NCI-H2107 treated with DMSO at 0.1 percent for 48 hours (cell line): ENCODE measurements at regions not wholly inside any gene's neighbourhood (a gene's known extent, or its start where the extent isn't known, plus 50 kb on each side); places are given as distances from the start of the nearest gene placed in this dataset.

Source experiments
- DNase-seq: peaks from one replicate; lab custom pipeline; 2025; ENCODE audit not compliant: unreplicated experiment; lab: John Stamatoyannopoulos, UW

DNA sequence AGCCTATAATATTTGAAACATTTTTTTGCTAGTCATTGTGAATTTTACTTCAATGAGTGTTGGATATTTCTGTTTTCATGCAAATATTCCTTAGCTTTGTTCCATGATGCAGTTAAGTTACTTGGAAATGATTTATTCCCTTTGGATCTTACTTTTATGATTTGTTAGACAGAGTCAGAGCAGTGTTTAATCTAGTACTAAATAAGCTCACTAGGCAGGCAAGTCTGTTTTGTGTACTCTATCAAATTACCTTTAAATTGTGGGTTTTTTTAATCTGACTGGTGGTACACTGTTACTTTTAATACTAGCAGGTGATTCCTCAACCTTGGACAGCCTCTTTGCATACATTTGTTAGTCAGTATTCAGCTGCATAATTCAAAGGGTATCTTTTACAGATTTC is 173.3 kb upstream of the MBNL1 start:
- no peak for DNase-seq

DNA sequence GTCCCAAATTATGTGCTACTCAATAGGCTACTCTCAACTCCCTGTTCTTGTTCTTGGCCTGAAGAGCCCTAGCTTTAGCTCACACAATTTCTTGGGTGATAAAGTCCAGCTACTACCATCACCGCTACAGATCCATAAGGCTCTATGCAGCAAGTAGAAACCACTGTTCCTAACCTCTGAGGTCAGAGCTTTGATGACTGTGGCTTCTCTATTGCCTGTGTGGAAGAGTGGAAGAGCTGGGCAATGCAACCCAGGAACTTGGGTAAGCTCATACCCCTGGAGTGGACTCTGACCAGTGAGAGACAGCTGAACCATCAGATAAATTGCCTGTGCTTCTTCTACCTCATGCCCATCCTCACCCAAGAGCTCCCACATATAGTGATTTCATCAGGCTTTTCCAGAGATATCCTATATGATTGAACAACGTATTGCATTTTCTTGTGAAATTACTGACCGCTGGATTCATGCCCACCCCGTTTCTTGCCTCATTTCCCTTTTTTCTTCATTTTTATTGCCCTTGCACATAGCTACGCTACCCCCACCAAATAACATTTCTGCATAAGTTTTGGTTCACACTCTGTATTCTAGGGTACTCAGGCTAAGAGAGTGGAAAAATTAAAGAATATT is 172.3 kb upstream of the MBNL1 start:
- no peak for DNase-seq

DNA sequence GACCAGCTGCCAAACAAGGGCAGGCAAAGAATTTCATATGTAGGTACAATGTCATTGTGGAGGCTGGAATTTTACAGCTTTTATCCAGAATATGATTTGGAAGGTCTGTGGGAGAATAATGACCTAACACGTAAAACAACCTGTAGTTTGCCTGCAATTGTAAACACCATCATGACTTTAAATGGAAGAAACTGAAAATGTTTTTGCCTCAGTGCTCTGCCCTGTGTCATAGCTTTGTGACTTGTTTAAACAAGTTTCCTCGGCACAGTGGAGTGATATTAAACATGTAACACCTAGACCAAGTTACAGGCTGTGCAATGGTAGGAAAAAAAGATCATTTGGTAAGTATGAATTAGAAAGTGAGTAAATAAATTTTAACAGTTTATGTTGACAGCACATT is 171.6 kb upstream of the MBNL1 start:
- no peak for DNase-seq

DNA sequence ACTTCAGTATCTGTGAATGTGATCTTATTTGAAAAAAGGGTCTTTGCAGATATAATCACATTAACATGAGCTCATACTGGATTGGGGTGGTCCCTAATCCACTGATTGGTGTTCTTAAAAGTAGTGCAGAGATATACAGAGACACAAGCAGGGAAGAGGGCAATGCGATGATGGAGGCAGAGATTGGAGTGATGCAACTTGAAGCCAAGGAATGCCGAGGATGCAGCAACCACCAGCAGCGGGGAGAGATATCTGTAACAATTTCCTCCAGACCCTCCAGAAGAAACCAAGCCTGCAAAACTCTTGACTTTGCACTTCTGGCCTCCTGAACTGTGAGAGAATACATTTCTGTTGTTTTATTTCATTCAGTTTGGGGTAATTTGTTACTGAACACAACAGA is 171.0 kb upstream of the MBNL1 start:
- no peak for DNase-seq

DNA sequence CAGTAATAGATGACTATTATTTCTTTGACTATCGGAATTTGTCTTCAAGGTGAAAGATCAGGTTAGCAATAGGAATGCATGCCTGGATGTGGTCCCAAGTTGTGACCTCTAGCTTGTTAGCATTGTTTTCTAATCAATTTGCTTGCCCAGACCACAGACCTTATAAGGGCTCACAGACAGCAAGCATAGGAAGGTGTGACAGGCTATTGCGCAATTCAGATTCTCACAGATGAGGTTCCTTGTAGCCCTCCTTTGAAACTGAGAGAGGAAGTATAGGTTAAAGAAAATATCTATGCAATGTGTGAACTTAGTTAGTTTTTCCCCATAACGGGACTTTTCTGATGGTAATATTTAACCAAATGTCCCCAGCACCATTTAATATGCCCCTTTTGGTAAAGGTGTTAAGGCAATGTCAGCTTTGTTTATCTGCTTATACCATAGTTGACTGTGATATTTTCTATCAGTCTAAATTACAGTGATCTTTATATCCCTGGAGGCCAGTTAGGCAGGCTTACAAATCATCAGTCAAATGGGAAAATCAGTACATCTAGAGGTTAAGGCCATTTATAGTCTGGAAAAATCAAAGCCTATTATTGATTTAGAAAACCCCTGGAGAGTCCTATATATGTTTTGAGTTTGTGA is 168.1 kb upstream of the MBNL1 start:
- DNase-seq = no peak

DNA sequence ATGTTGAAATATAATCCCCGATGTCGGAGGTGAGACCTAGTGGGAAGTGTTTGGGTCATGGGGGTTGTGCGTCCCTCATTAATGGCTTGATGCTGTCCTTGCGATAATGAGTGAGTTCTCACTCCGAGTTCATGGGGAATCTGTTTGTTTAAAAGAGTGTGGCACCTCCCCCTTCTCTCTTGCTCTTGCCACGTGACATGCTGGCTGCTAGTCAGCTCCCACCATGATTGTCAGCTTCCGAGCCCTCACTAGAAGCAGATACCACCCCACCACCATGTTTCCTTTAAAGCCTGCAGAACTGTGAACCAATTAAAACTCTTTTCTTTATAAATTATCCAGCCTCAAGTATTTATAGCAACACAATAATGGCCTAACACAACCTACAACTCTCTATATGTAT is 166.3 kb upstream of the MBNL1 start:
- DNase-seq = no peak

DNA sequence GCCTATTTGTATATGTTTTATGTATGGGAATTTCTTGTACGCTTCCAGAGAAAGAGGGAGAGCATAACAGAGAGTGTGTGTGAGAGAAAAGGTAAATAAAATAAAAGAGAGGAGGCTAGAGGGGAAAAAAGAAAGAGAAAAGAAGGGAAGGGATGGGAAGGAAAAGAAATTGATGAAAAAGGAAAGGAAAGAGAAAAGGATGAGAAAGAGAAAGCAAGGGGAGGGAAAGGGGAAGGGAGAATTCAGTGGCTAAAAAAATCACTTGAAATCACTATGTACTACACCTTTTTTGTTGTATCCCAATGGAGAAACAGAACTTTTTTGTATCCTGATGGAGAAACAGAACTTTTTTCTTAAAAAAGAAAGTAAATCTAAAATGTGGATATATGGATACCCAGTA is 165.5 kb upstream of the MBNL1 start:
- DNase-seq = no peak

DNA sequence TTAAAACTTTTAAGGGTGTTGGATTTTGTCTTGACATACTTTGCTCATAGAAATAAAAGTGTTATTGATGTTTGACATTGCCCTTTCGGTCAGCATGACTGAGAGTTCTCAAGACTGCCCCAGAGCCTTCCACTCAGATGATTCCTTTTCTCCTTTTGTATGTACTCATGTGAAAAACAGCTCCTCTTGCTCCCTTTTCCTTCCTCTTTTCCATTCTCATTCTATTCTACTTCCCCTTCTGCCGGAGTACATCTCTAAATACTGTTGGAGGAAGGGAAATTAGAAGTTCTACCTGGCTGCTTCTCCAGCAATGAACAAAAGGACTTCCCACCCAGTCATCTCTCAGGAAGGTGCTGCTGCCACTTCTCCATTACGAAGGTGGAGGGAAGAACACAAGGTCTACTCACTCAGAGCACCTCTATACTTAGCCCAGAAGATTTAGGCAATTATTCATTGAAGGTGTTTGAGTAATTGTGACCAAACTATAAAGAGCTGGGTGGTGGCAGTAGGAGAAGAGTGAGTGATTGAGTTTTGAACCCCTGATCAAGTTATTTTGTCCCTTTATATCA is 163.8 kb upstream of the MBNL1 start:
- DNase-seq = no peak

DNA sequence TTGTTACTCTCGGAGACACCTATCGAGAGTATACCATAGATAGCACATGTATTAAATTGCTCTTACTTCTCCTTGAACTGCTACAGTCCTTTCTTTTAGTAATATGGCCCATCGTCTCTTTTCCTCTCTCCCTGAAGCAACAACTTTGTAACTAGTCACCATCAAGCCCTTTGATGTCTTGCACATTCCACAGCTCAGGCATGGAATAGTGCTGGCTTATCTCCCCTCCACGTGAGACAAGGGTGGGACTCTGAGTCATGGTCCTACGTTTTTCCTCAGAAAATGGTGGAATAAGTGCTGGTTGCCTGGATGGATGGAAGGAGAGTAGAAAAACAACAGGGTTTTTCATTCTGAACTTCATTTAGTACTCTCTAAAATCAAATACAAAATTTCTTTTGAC is 163.3 kb upstream of the MBNL1 start:
- DNase-seq = no peak

DNA sequence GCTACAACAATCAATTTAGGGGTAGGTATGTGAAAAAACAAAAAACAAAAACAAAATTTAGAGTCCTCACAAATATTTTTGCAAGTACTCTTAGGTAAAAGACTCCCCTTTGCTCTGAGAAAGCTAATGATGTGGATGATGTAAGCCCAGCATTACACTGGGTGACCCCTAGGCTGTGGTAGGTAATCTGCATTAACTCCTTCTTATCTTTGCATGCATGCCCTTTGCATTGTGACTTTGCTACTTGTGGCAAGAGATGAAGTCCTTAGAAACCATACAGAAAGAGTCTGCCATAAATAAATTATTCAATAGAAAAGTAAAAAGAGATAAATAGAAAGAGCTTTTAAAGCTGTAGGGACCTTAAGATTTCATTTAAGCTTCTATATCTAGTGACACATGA is 159.7 kb upstream of the MBNL1 start:
- DNase-seq = no peak

DNA sequence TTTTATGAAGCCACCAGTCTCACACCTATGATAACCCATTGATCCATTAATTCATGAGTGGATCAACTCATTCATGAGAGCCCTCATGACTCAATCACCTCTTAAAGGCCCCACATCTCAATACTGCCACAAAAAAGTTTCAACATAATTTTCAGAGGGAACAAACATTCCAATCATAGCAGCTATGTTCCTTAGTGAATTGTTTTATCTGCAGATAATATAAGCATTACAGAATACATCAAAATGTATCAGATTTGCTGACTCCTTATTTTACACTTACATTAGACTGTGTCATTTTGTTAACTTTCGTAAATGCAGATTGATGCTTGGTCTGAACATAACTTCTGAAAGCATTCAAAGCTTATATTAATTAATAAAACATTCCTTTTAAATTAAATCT is 155.3 kb upstream of the MBNL1 start:
- DNase-seq = no peak

DNA sequence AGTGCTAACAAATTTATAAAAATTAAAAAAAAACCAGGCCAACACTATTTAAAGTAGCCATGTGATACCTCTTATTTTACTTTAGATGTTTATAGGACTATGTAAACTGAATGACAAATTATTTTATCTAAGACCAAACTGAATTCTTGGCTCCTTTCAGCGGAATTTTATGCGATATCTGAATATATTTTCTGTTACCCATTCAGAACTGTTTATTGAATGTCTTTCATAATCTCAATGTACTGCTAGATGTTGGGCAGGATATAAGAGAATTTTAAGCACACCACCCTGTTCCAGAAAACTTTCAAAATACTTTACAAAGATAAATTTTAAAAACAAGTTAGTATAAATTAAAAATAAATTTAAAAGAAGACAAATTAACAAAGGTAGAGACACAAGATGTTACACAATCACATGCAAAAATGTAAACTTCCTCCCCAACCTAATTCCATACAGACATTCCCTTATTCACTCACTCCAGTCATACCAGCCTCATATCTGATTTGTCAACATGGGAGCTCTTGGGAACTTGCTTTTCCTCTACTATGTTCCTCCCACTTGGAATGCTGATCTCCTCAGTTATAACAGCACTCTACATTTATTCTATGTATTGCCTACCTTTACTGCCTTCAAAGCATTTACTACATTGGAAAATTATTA is 154.6 kb upstream of the MBNL1 start:
- no peak for DNase-seq

DNA sequence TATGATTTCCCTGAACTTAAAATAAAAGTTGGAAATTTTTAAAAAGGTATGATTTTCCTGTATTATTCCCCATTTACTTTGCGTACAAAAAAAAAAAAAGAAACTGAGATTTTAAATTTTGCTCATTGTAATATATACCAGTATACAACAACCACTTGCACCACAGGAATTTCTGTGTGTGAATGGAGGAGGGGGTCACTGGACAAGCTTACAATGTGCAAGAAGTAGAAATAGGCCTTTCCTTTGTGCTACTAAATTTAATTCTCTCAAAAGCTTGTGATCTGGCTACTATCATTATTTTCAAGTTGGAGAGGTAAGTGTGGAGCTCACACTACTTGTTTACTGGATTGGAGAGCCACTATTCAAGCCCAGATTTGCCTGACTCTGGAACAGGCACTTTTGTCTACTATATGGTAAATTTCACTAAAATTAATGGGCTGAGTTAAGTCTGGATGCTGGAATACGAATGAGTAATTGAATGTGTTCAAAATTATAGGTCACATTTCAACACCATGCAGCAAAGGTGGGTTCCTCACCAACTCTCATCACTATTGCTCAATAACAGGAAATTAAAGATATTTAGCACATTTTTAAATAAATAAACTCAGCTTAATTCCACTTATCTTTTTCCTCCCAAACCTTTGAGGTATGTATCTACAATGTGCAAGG is 148.0 kb upstream of the MBNL1 start:
- no peak for DNase-seq

DNA sequence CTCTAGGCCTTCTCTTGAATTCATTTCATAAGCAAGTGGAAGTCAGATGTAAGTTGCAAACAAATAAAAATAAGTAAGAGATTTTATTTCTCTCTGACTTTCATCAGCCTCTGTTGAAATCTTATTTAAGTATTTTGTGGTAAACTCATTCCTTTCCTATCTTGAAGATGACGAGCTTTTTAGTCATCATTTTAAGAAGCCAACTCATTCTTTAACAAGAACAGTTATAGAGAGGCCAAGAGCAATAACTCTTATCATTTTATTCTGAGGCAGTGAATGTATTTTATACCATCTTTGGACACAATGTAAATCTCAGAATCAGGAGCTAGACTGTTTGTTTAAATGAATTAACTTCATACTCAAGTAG is 147.5 kb upstream of the MBNL1 start:
- no peak for DNase-seq

DNA sequence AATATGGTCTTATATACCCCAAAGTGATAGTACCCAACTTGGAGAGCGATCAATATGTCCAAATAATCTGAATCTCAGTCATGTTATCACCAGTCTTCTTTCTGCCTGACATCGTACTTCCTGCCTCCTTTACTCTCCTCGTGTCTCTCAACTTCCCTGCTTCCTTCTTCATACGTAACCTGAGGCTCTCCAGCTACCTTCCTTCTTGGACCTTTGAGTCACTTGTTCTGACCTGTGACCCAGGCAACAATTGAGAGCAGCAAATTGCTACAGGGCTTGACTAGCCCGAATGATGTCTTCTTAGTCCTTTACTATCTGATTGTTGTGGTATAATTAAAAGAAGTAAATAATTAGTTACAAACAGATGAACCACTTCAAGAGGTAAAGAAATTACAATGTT is 145.9 kb upstream of the MBNL1 start:
- DNase-seq = no peak

DNA sequence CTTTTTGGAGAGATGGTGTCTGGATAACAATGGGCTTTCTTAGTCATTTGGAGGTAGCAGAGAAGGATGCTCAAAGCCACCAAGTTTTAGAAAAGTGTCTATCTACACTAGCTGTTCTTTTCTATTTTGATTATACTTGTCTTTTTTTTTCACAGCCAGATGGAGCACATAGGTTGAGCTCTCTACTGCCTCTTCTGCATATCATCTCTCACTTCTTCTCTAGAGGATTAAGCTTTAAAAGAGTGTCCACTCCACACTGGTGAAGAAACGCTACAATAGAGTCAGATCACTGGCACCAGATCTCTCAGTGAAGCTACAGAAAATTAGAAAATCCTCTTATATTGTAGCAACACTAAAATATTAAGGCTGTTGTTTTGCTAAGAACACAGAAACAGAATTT is 145.3 kb upstream of the MBNL1 start:
- no peak for DNase-seq

DNA sequence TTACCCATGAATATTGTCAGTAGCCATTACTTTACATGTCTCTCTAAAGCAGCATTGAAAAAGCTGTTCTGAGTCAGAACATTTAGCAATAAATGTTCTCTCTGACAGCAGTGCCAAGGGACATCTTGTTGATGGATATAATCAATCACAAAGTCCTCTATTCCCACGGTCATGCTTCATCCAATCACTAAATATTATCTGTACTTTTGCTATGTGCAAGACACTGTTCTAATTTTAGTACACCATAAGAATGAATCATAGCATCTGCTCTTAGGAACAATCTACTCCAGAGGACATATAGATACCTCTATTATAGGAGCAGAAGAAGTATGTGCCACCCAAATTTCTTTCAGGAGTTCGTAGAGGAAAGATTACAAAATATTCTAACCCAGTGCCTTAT is 142.5 kb upstream of the MBNL1 start:
- DNase-seq = no peak

DNA sequence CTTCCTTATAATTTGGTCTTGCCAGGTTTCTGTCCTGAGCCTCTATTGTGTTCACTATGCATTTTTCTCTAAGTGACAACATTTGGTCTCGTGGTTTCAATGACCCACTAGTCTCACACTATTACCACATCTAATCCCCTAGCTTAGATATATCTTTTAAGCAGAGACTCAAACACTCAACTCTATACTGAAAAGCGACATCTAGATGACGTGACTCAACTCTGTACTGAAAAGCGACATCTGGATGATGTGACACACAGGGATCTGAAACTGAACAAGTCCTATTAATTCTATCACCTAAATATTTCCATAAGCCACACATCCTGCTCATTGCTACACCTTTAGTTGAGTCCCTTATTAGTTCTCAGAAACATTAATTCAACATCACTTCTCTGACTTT is 141.7 kb upstream of the MBNL1 start:
- DNase-seq = no peak

DNA sequence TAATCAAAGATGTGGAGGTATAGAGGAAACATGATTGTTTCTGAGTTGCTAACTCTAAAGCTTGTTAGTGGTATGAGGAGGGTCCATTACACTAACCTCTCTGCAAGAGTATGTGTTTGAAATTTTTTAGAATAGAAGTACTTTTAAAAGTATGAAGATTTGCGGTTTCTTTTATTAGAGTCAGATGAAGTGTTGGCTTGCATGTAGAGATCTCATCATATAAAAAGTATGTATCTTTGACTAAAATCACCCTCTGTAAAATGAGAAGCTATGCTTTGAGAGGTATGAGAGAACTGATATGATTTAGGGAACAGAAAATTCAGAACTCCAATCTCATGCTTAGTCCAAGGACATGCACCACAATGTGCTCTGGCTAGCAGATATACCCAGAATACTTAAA is 140.4 kb upstream of the MBNL1 start:
- DNase-seq = no peak

DNA sequence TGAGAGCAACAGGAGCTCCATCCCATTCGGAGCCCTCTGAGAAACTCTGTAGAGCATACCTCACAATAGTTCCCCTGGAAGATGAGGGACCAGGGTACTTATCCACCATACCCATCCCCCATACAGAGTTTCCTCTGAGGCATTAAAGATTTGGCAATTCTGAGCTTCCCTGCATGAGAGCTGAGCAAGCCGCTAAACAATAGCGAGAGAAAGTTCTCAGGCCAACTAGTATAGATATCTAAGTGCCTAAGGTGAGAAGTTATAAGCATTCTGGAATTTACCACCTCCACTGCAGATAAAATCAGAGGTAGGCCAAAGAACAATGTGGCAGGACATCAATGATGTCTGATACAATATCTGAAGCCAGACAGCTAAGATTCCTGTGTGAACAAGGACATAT is 129.1 kb upstream of the MBNL1 start:
- no peak for DNase-seq

DNA sequence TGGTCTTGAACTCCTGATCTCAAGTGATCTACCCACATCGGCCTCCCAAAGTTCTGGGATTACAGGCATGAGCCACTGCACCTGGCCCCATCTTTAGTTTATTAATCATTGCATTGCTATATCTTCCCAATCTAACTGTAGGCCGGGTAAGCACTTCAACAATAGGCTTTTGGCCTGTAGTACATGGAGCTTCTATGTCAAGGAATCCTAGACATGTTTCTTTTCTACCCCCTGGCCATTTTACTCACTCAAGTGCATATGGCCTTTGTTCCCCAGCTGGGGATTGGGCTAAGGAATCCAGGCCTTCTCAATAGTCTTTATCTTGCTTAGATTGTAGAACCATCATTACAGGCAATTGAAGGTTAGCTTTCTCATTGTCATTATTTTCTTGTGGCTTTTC is 122.3 kb upstream of the MBNL1 start:
- no peak for DNase-seq

DNA sequence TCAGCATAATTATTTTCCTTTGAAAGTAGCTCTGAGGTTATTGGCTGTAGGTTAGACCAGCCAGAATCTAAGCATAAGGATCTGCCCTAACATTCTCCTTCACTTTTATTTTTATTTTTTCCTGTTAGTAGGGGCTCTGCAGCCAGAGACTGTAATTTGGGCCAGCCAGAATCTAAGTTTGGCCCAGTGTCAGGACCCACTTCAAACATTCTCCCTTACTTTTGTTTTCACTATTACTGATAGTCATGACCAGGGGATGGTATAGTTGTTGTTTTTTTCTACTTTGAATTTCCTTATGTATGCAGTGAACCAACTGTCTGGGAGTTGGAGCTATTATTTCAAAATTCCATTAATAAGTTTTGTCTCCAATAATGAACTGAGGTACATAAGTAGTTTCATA is 121.0 kb upstream of the MBNL1 start:
- DNase-seq = no peak
